ENCODE measurements at regions not wholly inside any gene's neighbourhood (a gene's known extent, or its start where the extent isn't known, plus 50 kb on each side); places are given as distances from the start of the nearest gene placed in this dataset.

GRCh38 chr20:51980277-51980676, 178.0 kb upstream of the SALL4 start:
- H3K4me3 ChIP-seq (ENCODE audit: low read depth, low read length, poor library complexity, severe bottlenecking), result no peak overlapping the region
- ChIA-PET CTCF (ENCODE audit: unreplicated experiment) (no interaction called here), POLR2A (no interaction called here)
- no peak for DNase-seq (ENCODE audit: low spot score)
- no peaks in the 10 kb centered on the region for H3K36me3 ChIP-seq (ENCODE audit: insufficient read depth, low read length)
- no peak overlapping the region for H2AFZ ChIP-seq (ENCODE audit: low read length)
- BruUV-seq (replicated peaks), result no TSS peak
- no peaks in the 10 kb centered on the region for H3K9me2 ChIP-seq (ENCODE audit: insufficient read depth, low read length)
- no peak overlapping the region for H3K27ac ChIP-seq (ENCODE audit: low read depth, low read length, poor library complexity, severe bottlenecking)
- TF ChIP-seq EZH2phosphoT487 (IDR thresholded peaks at IDR 0.05; ENCODE audit: borderline replicate concordance, low read depth, low read length), result no peak
- TF ChIP-seq, protein P1, sequence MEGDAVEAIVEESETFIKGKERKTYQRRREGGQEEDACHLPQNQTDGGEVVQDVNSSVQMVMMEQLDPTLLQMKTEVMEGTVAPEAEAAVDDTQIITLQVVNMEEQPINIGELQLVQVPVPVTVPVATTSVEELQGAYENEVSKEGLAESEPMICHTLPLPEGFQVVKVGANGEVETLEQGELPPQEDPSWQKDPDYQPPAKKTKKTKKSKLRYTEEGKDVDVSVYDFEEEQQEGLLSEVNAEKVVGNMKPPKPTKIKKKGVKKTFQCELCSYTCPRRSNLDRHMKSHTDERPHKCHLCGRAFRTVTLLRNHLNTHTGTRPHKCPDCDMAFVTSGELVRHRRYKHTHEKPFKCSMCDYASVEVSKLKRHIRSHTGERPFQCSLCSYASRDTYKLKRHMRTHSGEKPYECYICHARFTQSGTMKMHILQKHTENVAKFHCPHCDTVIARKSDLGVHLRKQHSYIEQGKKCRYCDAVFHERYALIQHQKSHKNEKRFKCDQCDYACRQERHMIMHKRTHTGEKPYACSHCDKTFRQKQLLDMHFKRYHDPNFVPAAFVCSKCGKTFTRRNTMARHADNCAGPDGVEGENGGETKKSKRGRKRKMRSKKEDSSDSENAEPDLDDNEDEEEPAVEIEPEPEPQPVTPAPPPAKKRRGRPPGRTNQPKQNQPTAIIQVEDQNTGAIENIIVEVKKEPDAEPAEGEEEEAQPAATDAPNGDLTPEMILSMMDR (conservative IDR thresholded peaks at IDR 0.05; ENCODE audit: low read length), result no peak
- H3K4me1 ChIP-seq (ENCODE audit: insufficient read depth, low read length, poor library complexity, severe bottlenecking), result peaks cover 12% of the 10 kb centered on the region
- H4K20me1 ChIP-seq (ENCODE audit: insufficient read depth, low read length), result no peaks in the 10 kb centered on the region
- intact Hi-C loops (cut with micrococcal nuclease; ENCODE audit: unreplicated experiment), result no loop called here
- no peaks in the 10 kb centered on the region for H3K9me3 ChIP-seq (ENCODE audit: low read length)
- no peaks in the 10 kb centered on the region for H3K79me2 ChIP-seq (ENCODE audit: insufficient read depth, low read depth, low read length)
- H3K4me2 ChIP-seq (ENCODE audit: low read length), result no peak overlapping the region

DNA sequence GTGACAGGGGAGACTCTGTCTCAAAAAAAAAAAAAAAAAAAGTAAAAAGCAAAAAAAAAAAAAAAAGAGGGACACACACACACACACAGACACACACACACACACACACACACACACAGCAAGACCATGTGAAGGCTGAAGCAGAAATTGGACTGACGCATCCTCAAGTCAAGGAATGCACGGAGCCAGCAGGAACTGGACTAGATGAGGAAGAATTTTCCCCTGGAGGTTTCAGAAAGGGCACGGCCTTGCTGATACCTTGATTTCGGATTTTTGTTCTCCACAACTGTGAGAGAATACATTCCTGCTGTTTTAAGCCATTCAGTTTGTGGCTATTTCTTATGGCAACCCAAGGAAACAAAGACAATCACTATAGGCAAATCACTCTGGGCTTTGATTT, 176.9 kb upstream of the SALL4 start:
- no peak for DNase-seq (ENCODE audit: low spot score)
- Histone ChIP-seq H3K36me3 (ENCODE audit: insufficient read depth, low read length) (no peaks in the 10 kb centered on the region), H3K79me2 (ENCODE audit: insufficient read depth, low read depth, low read length) (no peaks in the 10 kb centered on the region), H3K4me1 (ENCODE audit: insufficient read depth, low read length, poor library complexity, severe bottlenecking) (peaks cover 9% of the 10 kb centered on the region), H3K9me3 (ENCODE audit: low read length) (no peaks in the 10 kb centered on the region), H4K20me1 (ENCODE audit: insufficient read depth, low read length) (no peaks in the 10 kb centered on the region), H2AFZ (ENCODE audit: low read length) (no peak overlapping the region), H3K4me3 (ENCODE audit: low read depth, low read length, poor library complexity, severe bottlenecking) (no peak overlapping the region), H3K4me2 (ENCODE audit: low read length) (no peak overlapping the region), H3K9me2 (ENCODE audit: insufficient read depth, low read length) (no peaks in the 10 kb centered on the region), H3K27ac (ENCODE audit: low read depth, low read length, poor library complexity, severe bottlenecking) (no peak overlapping the region)
- no TSS peak for BruUV-seq (replicated peaks)
- intact Hi-C loops (cut with micrococcal nuclease; ENCODE audit: unreplicated experiment), result no loop called here
- POLR2A ChIA-PET, result no interaction called here
- CTCF ChIA-PET (ENCODE audit: unreplicated experiment), result no interaction called here
- TF ChIP-seq EZH2phosphoT487 (IDR thresholded peaks at IDR 0.05; ENCODE audit: borderline replicate concordance, low read depth, low read length), result no peak
- TF ChIP-seq, protein P1 (conservative IDR thresholded peaks at IDR 0.05; ENCODE audit: low read length), result no peak

DNA sequence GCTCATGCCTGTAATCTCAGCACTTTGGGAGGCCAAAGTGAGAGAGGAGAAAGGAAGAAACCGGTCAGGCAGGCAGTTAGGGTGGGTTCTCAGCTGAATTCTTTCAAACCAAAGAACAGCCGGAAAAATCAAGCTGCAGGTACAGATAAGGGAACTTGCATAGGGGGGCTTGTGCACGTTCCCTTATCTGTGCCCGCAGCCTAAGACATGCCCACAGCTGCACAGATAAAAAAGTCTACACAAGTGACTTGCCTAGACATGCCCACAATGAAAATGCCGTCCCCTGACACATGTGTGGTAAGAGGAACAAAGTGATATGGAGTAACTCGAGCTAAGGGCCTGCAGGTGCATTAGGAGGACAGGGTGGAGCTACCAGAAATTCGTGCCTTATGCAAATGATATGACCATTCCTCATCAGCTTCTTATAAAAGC, 175.8 kb upstream of the SALL4 start:
- H3K4me3 ChIP-seq (ENCODE audit: low read depth, low read length, poor library complexity, severe bottlenecking), result no peak overlapping the region

More for the DNA sequence above, 175.8 kb upstream of the SALL4 start:
- Histone ChIP-seq H2AFZ (ENCODE audit: low read length) (no peak overlapping the region), H3K9me2 (ENCODE audit: insufficient read depth, low read length) (no peaks in the 10 kb centered on the region), H3K27ac (ENCODE audit: low read depth, low read length, poor library complexity, severe bottlenecking) (no peak overlapping the region), H3K36me3 (ENCODE audit: insufficient read depth, low read length) (no peaks in the 10 kb centered on the region), H4K20me1 (ENCODE audit: insufficient read depth, low read length) (no peaks in the 10 kb centered on the region), H3K4me2 (ENCODE audit: low read length) (no peak overlapping the region), H3K4me1 (ENCODE audit: insufficient read depth, low read length, poor library complexity, severe bottlenecking) (peaks cover 9% of the 10 kb centered on the region), H3K9me3 (ENCODE audit: low read length) (no peaks in the 10 kb centered on the region), H3K79me2 (ENCODE audit: insufficient read depth, low read depth, low read length) (no peaks in the 10 kb centered on the region)
- CTCF ChIA-PET (ENCODE audit: unreplicated experiment), result no interaction called here
- peak; percentile 56 for DNase-seq (ENCODE audit: low spot score)
- intact Hi-C loops (cut with micrococcal nuclease; ENCODE audit: unreplicated experiment), result no loop called here
- TF ChIP-seq, protein P1 (conservative IDR thresholded peaks at IDR 0.05; ENCODE audit: low read length), result no peak
- no peak for TF ChIP-seq EZH2phosphoT487 (IDR thresholded peaks at IDR 0.05; ENCODE audit: borderline replicate concordance, low read depth, low read length)
- POLR2A ChIA-PET, result interaction anchor here (1.1 kb wide), 1 partner anchor 12 kb away, joined by 3 read pairs; no protein-coding TSS in a partner anchor
- BruUV-seq (replicated peaks), result no TSS peak
